Smooth muscle cell (in vitro differentiated cells): ENCODE measurements at regions not wholly inside any gene's neighbourhood (a gene's known extent, or its start where the extent isn't known, plus 50 kb on each side); places are given as distances from the start of the nearest gene placed in this dataset.

ENCODE experiments used
- DNase-seq: peaks from one replicate; lab custom pipeline; 2025; ENCODE audit not compliant: unreplicated experiment; lab: John Stamatoyannopoulos, UW
- H2AFZ ChIP-seq: fragments of 200-600 bp; sonication (generic); 2 replicates; pipeline ENCODE4 v1.6.0; 2016; ENCODE audit warnings: antibody characterized with exemption, low read depth, mild to moderate bottlenecking
- H3F3A ChIP-seq: fragments of 200-600 bp; sonication (generic); 2 replicates; pipeline ENCODE4 v1.6.0; 2017; ENCODE audit warnings: antibody characterized with exemption, low read depth
- H3K27ac ChIP-seq: fragments of 200-600 bp; sonication (generic); 2 replicates; pipeline ENCODE4 v1.5.1; 2016; ENCODE audit warnings: low read depth, mild to moderate bottlenecking
- H3K27me3 ChIP-seq: fragments of 200-600 bp; sonication (generic); 2 replicates; pipeline ENCODE4 v1.6.1; 2016; ENCODE audit warnings: low read depth, mild to moderate bottlenecking
- H3K36me3 ChIP-seq: fragments of 200-600 bp; sonication (generic); 2 replicates; pipeline ENCODE4 v1.5.1; 2016; ENCODE audit warnings: low read depth
- H3K4me1 ChIP-seq: fragments of 200-600 bp; sonication (generic); 2 replicates; pipeline ENCODE4 v1.5.1; 2016; ENCODE audit warnings: low read depth
- H3K4me2 ChIP-seq: fragments of 200-600 bp; sonication (generic); 2 replicates; pipeline ENCODE4 v1.6.0; 2016; ENCODE audit warnings: mild to moderate bottlenecking
- H3K4me3 ChIP-seq: fragments of 200-600 bp; sonication (generic); 2 replicates; pipeline ENCODE4 v1.5.1; 2016; ENCODE audit warnings: mild to moderate bottlenecking
- H3K79me2 ChIP-seq: fragments of 200-600 bp; sonication (generic); 2 replicates; pipeline ENCODE4 v1.6.0; 2016; ENCODE audit warnings: low read depth, mild to moderate bottlenecking
- H3K9ac ChIP-seq: fragments of 200-600 bp; sonication (generic); 2 replicates; pipeline ENCODE4 v1.6.0; 2016; ENCODE audit warnings: low read depth
- H3K9me3 ChIP-seq: fragments of 200-600 bp; sonication (generic); replicated peaks from 2 replicates; pipeline ENCODE4 v1.5.1; 2016; ENCODE audit warnings: low read depth
- H4K20me1 ChIP-seq: fragments of 200-600 bp; sonication (generic); 2 replicates; pipeline ENCODE4 v1.6.0; 2016; ENCODE audit warnings: low read depth
- WGBS: methylation state at CpG from one replicate; pipeline ENCODE4 v1.1.7; 2016; ENCODE audit warnings: low lambda C conversion rate; 5-methylcytosine and 5-hydroxymethylcytosine counted together
- TF ChIP-seq, protein P1 (sequence below): fragments of 200-600 bp; sonication (generic); IDR thresholded peaks from 2 replicates; pipeline ENCODE4 v1.5.1; 2017; ENCODE audit warnings: borderline replicate concordance, mild to moderate bottlenecking, antibody characterized with exemption; ENCODE audit not compliant: insufficient read depth, poor library complexity, severe bottlenecking

DNA sequence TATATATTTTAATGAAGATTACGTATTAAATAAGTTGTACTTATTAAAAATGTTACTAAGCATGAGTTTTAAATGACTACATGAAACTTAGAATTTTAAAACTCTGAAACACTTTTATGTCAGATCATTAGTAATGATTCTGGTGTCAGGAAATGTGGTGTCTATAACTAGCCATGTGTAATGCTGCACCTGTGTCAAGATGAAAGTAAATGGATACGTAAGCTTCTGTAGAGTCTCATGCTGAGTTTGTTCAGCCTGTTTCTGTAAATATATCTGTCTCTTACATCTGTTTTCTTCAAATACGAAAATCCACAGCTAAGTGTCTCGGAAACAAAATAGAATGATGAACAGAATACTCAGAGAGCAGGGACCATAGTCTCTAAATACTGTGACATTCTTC lies 278.0 kb upstream of the SMC2 start:
- 81% methylated on average over 4 of the region's 4 CpGs for WGBS
- H3K27me3 ChIP-seq, result no peaks in the 10 kb centered on the region
- no peak for DNase-seq
- no peaks in the 10 kb centered on the region for H3F3A ChIP-seq
- no peak overlapping the region for H2AFZ ChIP-seq
- no peaks in the 10 kb centered on the region for H3K4me1 ChIP-seq
- H3K9ac ChIP-seq, result no peak overlapping the region
- no peak overlapping the region for H3K27ac ChIP-seq
- no peak overlapping the region for H3K4me3 ChIP-seq
- TF ChIP-seq, protein P1, sequence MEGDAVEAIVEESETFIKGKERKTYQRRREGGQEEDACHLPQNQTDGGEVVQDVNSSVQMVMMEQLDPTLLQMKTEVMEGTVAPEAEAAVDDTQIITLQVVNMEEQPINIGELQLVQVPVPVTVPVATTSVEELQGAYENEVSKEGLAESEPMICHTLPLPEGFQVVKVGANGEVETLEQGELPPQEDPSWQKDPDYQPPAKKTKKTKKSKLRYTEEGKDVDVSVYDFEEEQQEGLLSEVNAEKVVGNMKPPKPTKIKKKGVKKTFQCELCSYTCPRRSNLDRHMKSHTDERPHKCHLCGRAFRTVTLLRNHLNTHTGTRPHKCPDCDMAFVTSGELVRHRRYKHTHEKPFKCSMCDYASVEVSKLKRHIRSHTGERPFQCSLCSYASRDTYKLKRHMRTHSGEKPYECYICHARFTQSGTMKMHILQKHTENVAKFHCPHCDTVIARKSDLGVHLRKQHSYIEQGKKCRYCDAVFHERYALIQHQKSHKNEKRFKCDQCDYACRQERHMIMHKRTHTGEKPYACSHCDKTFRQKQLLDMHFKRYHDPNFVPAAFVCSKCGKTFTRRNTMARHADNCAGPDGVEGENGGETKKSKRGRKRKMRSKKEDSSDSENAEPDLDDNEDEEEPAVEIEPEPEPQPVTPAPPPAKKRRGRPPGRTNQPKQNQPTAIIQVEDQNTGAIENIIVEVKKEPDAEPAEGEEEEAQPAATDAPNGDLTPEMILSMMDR, result no peak
- H3K4me2 ChIP-seq, result no peak overlapping the region
- no peaks in the 10 kb centered on the region for H3K36me3 ChIP-seq
- no peaks in the 10 kb centered on the region for H3K79me2 ChIP-seq
- no peaks in the 10 kb centered on the region for H3K9me3 ChIP-seq
- no peaks in the 10 kb centered on the region for H4K20me1 ChIP-seq

DNA sequence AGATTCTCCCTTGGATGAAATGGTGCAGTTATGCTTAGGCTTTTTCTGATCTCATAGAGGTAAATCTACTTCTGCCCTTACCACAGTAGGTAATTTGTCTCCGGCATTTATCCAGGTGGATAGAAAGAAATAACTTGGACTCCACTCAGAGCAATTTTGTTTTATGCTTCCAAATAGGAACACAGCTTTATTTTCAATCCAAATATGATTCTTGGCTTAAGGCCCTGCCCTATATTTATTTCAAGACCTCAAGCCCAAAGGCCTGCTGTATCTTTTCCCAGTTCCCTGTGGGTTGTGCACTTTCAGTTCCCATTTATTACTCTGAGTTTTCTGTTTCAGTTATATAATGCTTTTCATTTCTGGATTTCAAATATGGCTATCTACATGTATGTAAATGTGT lies 274.2 kb upstream of the SMC2 start:
- Histone ChIP-seq H3K27ac (no peak overlapping the region), H3K9me3 (no peaks in the 10 kb centered on the region), H3K4me1 (no peaks in the 10 kb centered on the region), H2AFZ (no peak overlapping the region), H3K79me2 (no peaks in the 10 kb centered on the region), H3K4me2 (no peak overlapping the region), H3K36me3 (no peaks in the 10 kb centered on the region), H3K4me3 (no peak overlapping the region), H3K9ac (no peak overlapping the region), H3F3A (no peaks in the 10 kb centered on the region), H4K20me1 (no peaks in the 10 kb centered on the region), H3K27me3 (no peaks in the 10 kb centered on the region)
- TF ChIP-seq, protein P1, result no peak
- whole genome bisulfite sequencing, result 100% methylated on average over 1 of the region's 1 CpG
- no peak for DNase-seq

DNA sequence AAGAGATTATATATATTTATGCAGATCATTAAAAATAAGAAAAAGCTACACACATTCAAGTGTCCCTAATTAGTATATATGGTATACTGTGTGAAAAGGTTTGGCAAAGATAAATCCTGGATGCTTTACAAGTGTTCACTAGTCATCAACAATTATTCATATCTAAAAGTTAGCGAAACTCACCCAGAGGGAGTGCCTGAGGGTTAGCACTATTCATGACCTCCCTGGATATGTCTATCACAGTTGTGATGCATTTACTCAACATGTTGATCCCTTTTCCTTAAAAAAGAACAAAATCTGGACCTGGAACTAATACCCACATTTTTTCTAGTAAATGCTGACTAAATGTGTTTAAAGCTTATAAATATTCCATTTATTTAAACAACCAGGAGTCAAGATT lies 273.0 kb upstream of the SMC2 start:
- H2AFZ ChIP-seq, result no peak overlapping the region
- no peak for DNase-seq
- no peaks in the 10 kb centered on the region for H3K9me3 ChIP-seq
- H3K4me3 ChIP-seq, result no peak overlapping the region
- 96% methylated on average over 1 of the region's 1 CpG for WGBS
- H3K9ac ChIP-seq, result no peak overlapping the region
- H4K20me1 ChIP-seq, result no peaks in the 10 kb centered on the region
- TF ChIP-seq, protein P1, result no peak
- no peaks in the 10 kb centered on the region for H3K36me3 ChIP-seq
- no peaks in the 10 kb centered on the region for H3K79me2 ChIP-seq
- H3K4me2 ChIP-seq, result no peak overlapping the region
- no peaks in the 10 kb centered on the region for H3F3A ChIP-seq
- H3K4me1 ChIP-seq, result no peaks in the 10 kb centered on the region
- no peaks in the 10 kb centered on the region for H3K27me3 ChIP-seq
- no peak overlapping the region for H3K27ac ChIP-seq

DNA sequence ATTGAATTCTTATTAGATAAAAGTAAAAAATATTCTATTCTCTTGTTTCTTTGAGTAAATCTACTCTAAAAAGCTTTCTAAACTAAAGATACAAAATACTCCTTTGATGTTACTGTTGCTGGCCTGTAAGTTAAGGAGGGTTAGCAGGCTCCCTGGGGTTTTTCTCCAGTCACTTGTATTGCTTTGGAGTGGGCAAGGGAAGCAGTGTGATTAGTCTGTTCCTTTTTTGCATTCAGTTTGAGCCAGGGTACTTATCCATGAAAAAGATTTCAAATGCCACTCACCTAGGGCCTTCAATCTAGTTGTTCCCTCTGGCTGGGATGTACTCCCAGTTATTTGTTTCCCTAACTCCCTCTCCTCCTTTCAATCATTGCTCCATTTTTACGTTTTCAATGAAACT lies 256.2 kb upstream of the SMC2 start:
- TF ChIP-seq, protein P1, result no peak
- H2AFZ ChIP-seq, result no peak overlapping the region
- H3K36me3 ChIP-seq, result no peaks in the 10 kb centered on the region
- no peaks in the 10 kb centered on the region for H3F3A ChIP-seq
- no peaks in the 10 kb centered on the region for H4K20me1 ChIP-seq
- no peak overlapping the region for H3K9ac ChIP-seq
- no peak for DNase-seq
- H3K79me2 ChIP-seq, result no peaks in the 10 kb centered on the region
- no peaks in the 10 kb centered on the region for H3K9me3 ChIP-seq
- H3K4me2 ChIP-seq, result no peak overlapping the region
- no peak overlapping the region for H3K27ac ChIP-seq
- 65% methylated on average over 1 of the region's 1 CpG for WGBS
- no peaks in the 10 kb centered on the region for H3K27me3 ChIP-seq
- H3K4me1 ChIP-seq, result peaks cover 3% of the 10 kb centered on the region
- no peak overlapping the region for H3K4me3 ChIP-seq
